H1 (cell line): ENCODE measurements at regions not wholly inside any gene's neighbourhood (a gene's known extent, or its start where the extent isn't known, plus 50 kb on each side); places are given as distances from the start of the nearest gene placed in this dataset.

Experiments
- CTCF ChIA-PET: fragments of 300-600 bp; sonication (Branson Sonifier 250); formaldehyde crosslinking; loops from one replicate; lab custom pipeline; 2021; ENCODE audit not compliant: partially characterized antibody; lab: Charles Lee
- POLR2A ChIA-PET: fragments of 300-600 bp; sonication (Branson Sonifier 250); formaldehyde crosslinking; loops from one replicate; lab custom pipeline; 2021; ENCODE audit warnings: inconsistent platforms; ENCODE audit not compliant: partially characterized antibody; lab: Charles Lee
- DNase-seq, 2 experiments: peaks; one replicate each; pipeline versions ENCODE4 v3.0.0 to v3.0.0-alpha.2; 2010 to 2022; ENCODE audit warnings: low spot score in 2 of 2, low read depth in 1 of 2, mixed read lengths in 1 of 2
- FAIRE-seq: peaks from 2 replicates; lab custom pipeline; 2011; peaks lifted over from hg19 to GRCh38; lab: Jason Lieb, UNC
- H2AFZ ChIP-seq: 2 replicates; pipeline ENCODE4 v1.8.1; 2012; ENCODE audit warnings: low read length, inconsistent platforms
- H2AK5ac ChIP-seq: 2 replicates; pipeline ENCODE4 v1.6.1; 2013; ENCODE audit warnings: low read depth, low read length
- H2BK120ac ChIP-seq: replicated peaks from 2 replicates; pipeline ENCODE3; 2013; ENCODE audit warnings: low read depth, low read length, inconsistent platforms
- H2BK12ac ChIP-seq: 2 replicates; pipeline ENCODE4 v1.6.1; 2013; ENCODE audit warnings: low read depth, low read length
- H2BK15ac ChIP-seq: 2 replicates; pipeline ENCODE4 v1.6.1; 2013; ENCODE audit warnings: low read length
- H2BK20ac ChIP-seq: 2 replicates; pipeline ENCODE4 v1.6.1; 2013; ENCODE audit warnings: low read length
- H2BK5ac ChIP-seq: 2 replicates; pipeline ENCODE4 v1.6.1; 2013; ENCODE audit warnings: low read depth, low read length
- H3K14ac ChIP-seq: 2 replicates; pipeline ENCODE4 v1.6.1; 2013; ENCODE audit warnings: inconsistent platforms; ENCODE audit not compliant: insufficient read length
- H3K18ac ChIP-seq: 2 replicates; pipeline ENCODE4 v1.6.1; 2013; ENCODE audit warnings: low read length; ENCODE audit errors: extremely low read depth
- H3K23ac ChIP-seq: 2 replicates; pipeline ENCODE4 v1.6.1; 2013; ENCODE audit warnings: inconsistent platforms; ENCODE audit not compliant: insufficient read length
- H3K23me2 ChIP-seq: 2 replicates; pipeline ENCODE4 v1.6.1; 2013; ENCODE audit warnings: low read depth, low read length
- H3K27ac ChIP-seq: 2 replicates; pipeline ENCODE4 v1.6.1; 2011; ENCODE audit warnings: low read depth, low read length, inconsistent platforms
- H3K27me3 ChIP-seq, 4 experiments: replicated peaks in 1 of 4; 1 replicate in 1 of 4; 2 replicates in 3 of 4; pipeline versions ENCODE4 v1.6.1 to v1.8.1; 2011 to 2013; ENCODE audit warnings: low read length in 3 of 4, mild to moderate bottlenecking in 3 of 4, inconsistent platforms in 2 of 4, mixed read lengths in 2 of 4, moderate library complexity in 1 of 4; ENCODE audit not compliant: control insufficient read depth in 3 of 4, insufficient read depth in 3 of 4; ENCODE audit errors: extremely low read depth in 1 of 4
- H3K36me3 ChIP-seq, 4 experiments: 2 replicates each; pipeline versions ENCODE4 v1.6.1 to v1.8.1; 2011 to 2013; ENCODE audit warnings: mild to moderate bottlenecking in 4 of 4, low read length in 3 of 4, moderate library complexity in 2 of 4, control low read depth in 1 of 4, inconsistent platforms in 1 of 4; ENCODE audit not compliant: insufficient read depth in 4 of 4, control insufficient read depth in 2 of 4
- H3K4ac ChIP-seq: replicated peaks from 2 replicates; pipeline ENCODE3; 2013; ENCODE audit warnings: low read length, low read depth, mixed read lengths, inconsistent platforms; ENCODE audit not compliant: insufficient read length
- H3K4me1 ChIP-seq, 4 experiments: replicated peaks in 1 of 4; 1 replicate in 1 of 4; 2 replicates in 3 of 4; pipeline versions ENCODE4 v1.6.1 to v1.8.1; 2011 to 2013; ENCODE audit warnings: low read length in 3 of 4, inconsistent platforms in 2 of 4, mixed read lengths in 1 of 4; ENCODE audit not compliant: insufficient read depth in 4 of 4, control insufficient read depth in 3 of 4
- H3K4me2 ChIP-seq, 2 experiments: 2 replicates each; pipeline versions ENCODE4 v1.6.1 to v1.8.1; 2011 to 2013; ENCODE audit warnings: low read depth in 2 of 2, low read length in 2 of 2, control low read depth in 1 of 2, inconsistent platforms in 1 of 2, mild to moderate bottlenecking in 1 of 2; ENCODE audit not compliant: insufficient read depth in 1 of 2
- H3K4me3 ChIP-seq, 4 experiments: fragments of 200-600, 300-600 bp in 1 of 4; sonication (generic), shearing (Covaris generic), sonication (Bioruptor Twin) in 1 of 4; 2 replicates each; pipeline versions ENCODE4 v1.5.1 to v1.8.1; 2011 to 2016; ENCODE audit warnings: low read length in 4 of 4, low read depth in 3 of 4, control low read depth in 2 of 4, inconsistent platforms in 2 of 4, mild to moderate bottlenecking in 2 of 4, mixed read lengths in 1 of 4, moderate library complexity in 1 of 4; ENCODE audit not compliant: insufficient read depth in 2 of 4; ENCODE audit errors: extremely low read depth in 1 of 4
- H3K56ac ChIP-seq: replicated peaks from 2 replicates; pipeline ENCODE3; 2013; ENCODE audit warnings: low read depth, mild to moderate bottlenecking, mixed read lengths, low read length, inconsistent platforms; ENCODE audit not compliant: insufficient read length
- H3K79me1 ChIP-seq: 2 replicates; pipeline ENCODE4 v1.6.1; 2013; ENCODE audit warnings: low read depth, low read length, control low read depth
- H3K79me2 ChIP-seq, 2 experiments: 2 replicates each; pipeline versions ENCODE4 v1.6.1 to v1.8.1; 2012 to 2013; ENCODE audit warnings: low read length in 2 of 2, mild to moderate bottlenecking in 2 of 2, inconsistent platforms in 1 of 2; ENCODE audit not compliant: insufficient read depth in 2 of 2, control insufficient read depth in 1 of 2
- H3K9ac ChIP-seq, 4 experiments: replicated peaks in 1 of 4; 1 replicate in 1 of 4; 2 replicates in 3 of 4; pipeline versions ENCODE4 v1.6.1 to v1.8.1; 2011 to 2013; ENCODE audit warnings: low read depth in 3 of 4, low read length in 3 of 4, control low read depth in 2 of 4, mild to moderate bottlenecking in 2 of 4, moderate library complexity in 2 of 4, inconsistent platforms in 1 of 4; ENCODE audit errors: extremely low read depth in 1 of 4
- H3K9me3 ChIP-seq, 2 experiments: 2 replicates each; pipeline versions ENCODE4 v1.6.1 to v1.8.1; 2012 to 2013; ENCODE audit warnings: mild to moderate bottlenecking in 2 of 2, moderate library complexity in 2 of 2, control low read depth in 1 of 2, inconsistent platforms in 1 of 2, low read depth in 1 of 2, low read length in 1 of 2, mixed read lengths in 1 of 2; ENCODE audit not compliant: insufficient read depth in 2 of 2
- H4K20me1 ChIP-seq, 2 experiments: replicated peaks in 1 of 2; 2 replicates each; pipeline versions ENCODE3 to v1.8.1; 2011 to 2013; ENCODE audit warnings: inconsistent platforms in 2 of 2, low read length in 2 of 2, mild to moderate bottlenecking in 1 of 2; ENCODE audit not compliant: insufficient read depth in 2 of 2, control insufficient read depth in 1 of 2
- H4K5ac ChIP-seq: 2 replicates; pipeline ENCODE4 v1.6.1; 2013; ENCODE audit warnings: low read length, low read depth, mixed read lengths, inconsistent platforms; ENCODE audit not compliant: insufficient read length
- H4K8ac ChIP-seq: 2 replicates; pipeline ENCODE4 v1.8.0; 2013; ENCODE audit warnings: mild to moderate bottlenecking, moderate library complexity, low read length, inconsistent platforms; ENCODE audit not compliant: insufficient read depth; ENCODE audit errors: extremely low read depth
- H4K91ac ChIP-seq: replicated peaks from 2 replicates; pipeline ENCODE3; 2013; ENCODE audit warnings: low read length, mixed read lengths, inconsistent platforms; ENCODE audit not compliant: insufficient read length
- BCL11A ChIP-seq, 2 experiments: IDR thresholded peaks; one replicate each; pipeline ENCODE4 v1.6.1; 2011; ENCODE audit warnings: low read depth in 2 of 2, low read length in 2 of 2, mild to moderate bottlenecking in 2 of 2
- WGBS, 2 experiments: shearing (Covaris generic) in 1 of 2; methylation state at CpG; one replicate each; pipeline versions ENCODE4 v1.1.6 to v1.1.7; 2013 to 2015; ENCODE audit warnings: low lambda C conversion rate in 2 of 2, mixed read lengths in 2 of 2, inconsistent platforms in 1 of 2, low coverage in 1 of 2, missing lambda C conversion rate in 1 of 2; ENCODE audit not compliant: insufficient replicate concordance in 2 of 2, insufficient coverage in 1 of 2, insufficient read length in 1 of 2; ENCODE audit errors: extremely low coverage in 1 of 2, missing lambda C conversion rate in 1 of 2; 5-methylcytosine and 5-hydroxymethylcytosine counted together
- TF ChIP-seq, protein P1 (sequence below), 3 experiments: IDR thresholded peaks; 1 replicate in 2 of 3; 2 replicates in 1 of 3; pipeline versions ENCODE4 v1.5.1 to v1.6.1; 2011; ENCODE audit warnings: low read length in 3 of 3, mild to moderate bottlenecking in 3 of 3, inconsistent platforms in 2 of 3, low read depth in 1 of 3, moderate library complexity in 1 of 3; ENCODE audit not compliant: insufficient read depth in 1 of 3; ENCODE audit errors: control extremely low read depth in 1 of 3

DNA sequence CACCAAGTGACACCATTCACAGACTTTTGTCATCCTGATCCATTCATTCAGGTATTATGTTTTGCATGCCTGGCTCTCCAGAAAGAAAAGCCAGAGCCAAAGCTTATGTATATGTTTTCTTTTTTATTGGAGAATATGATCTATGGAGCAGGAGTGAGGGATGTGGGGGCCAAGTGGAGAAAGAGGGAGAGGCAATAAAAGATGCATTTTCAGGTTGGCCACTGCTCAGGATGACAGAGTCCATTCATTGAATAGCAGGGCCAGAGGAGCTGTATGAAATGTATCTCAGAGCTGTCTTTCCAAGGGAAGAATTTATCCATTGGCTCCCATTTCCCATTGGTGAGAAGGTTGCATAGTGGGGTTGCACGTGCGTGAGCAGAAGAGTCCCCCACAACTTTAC is 416.1 kb downstream of the ATP23 start:
- no peak overlapping the region for H3K4me2 ChIP-seq
- H2BK5ac ChIP-seq = no peak overlapping the region
- no peak for FAIRE-seq
- ChIA-PET CTCF (interaction anchor here (0.5 to 2.2 kb wide), 5 partner anchors 11 to 183 kb away, joined by 3 to 6 read pairs (median 3); no protein-coding TSS in a partner anchor), POLR2A (interaction anchor here (0.6 kb wide), 1 partner anchor 369 kb away, joined by 3 read pairs; no protein-coding TSS in a partner anchor)
- no peak overlapping the region for H2BK15ac ChIP-seq
- no peak overlapping the region for H3K9ac ChIP-seq
- no peak overlapping the region for H2AK5ac ChIP-seq
- H3K4me1 ChIP-seq = no peaks in the 10 kb centered on the region
- no peaks in the 10 kb centered on the region for H3K36me3 ChIP-seq
- no peaks in the 10 kb centered on the region for H3K79me2 ChIP-seq
- H3K4ac ChIP-seq = no peak overlapping the region
- H3K18ac ChIP-seq = no peak overlapping the region
- no peak overlapping the region for H3K23ac ChIP-seq
- no peak overlapping the region for H3K4me3 ChIP-seq
- no peak overlapping the region for H2BK20ac ChIP-seq
- 96% methylated on average over 2 of the region's 2 CpGs; no CpG with 5 or more reads in 1 of the 2 experiments for WGBS, 2 experiments
- no peaks in the 10 kb centered on the region for H4K20me1 ChIP-seq
- H3K9me3 ChIP-seq = no peaks in the 10 kb centered on the region
- no peak for TF ChIP-seq BCL11A (IDR thresholded peaks at IDR 0.05; ENCODE audit: low read depth in 2 of 2, low read length in 2 of 2)
- TF ChIP-seq, protein P1, sequence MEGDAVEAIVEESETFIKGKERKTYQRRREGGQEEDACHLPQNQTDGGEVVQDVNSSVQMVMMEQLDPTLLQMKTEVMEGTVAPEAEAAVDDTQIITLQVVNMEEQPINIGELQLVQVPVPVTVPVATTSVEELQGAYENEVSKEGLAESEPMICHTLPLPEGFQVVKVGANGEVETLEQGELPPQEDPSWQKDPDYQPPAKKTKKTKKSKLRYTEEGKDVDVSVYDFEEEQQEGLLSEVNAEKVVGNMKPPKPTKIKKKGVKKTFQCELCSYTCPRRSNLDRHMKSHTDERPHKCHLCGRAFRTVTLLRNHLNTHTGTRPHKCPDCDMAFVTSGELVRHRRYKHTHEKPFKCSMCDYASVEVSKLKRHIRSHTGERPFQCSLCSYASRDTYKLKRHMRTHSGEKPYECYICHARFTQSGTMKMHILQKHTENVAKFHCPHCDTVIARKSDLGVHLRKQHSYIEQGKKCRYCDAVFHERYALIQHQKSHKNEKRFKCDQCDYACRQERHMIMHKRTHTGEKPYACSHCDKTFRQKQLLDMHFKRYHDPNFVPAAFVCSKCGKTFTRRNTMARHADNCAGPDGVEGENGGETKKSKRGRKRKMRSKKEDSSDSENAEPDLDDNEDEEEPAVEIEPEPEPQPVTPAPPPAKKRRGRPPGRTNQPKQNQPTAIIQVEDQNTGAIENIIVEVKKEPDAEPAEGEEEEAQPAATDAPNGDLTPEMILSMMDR (IDR thresholded peaks at IDR 0.05; ENCODE audit: control extremely low read depth in 1 of 3, insufficient read depth in 1 of 3, low read depth in 1 of 3, low read length in 3 of 3) = no peak
- no peak overlapping the region for H2AFZ ChIP-seq
- no peaks in the 10 kb centered on the region for H3K79me1 ChIP-seq
- no peak overlapping the region for H2BK12ac ChIP-seq
- no peaks in the 10 kb centered on the region for H3K23me2 ChIP-seq
- no peak overlapping the region for H4K8ac ChIP-seq
- no peak overlapping the region for H3K56ac ChIP-seq
- no peaks in the 10 kb centered on the region; a peak in 2 of 7 replicates for H3K27me3 ChIP-seq
- H2BK120ac ChIP-seq = no peak overlapping the region
- H3K27ac ChIP-seq = no peak overlapping the region
- no peak overlapping the region for H3K14ac ChIP-seq
- no peak overlapping the region for H4K91ac ChIP-seq
- no peak for DNase-seq
- H4K5ac ChIP-seq = no peak overlapping the region
